Transverse colon (tissue), 4 donors: ENCODE measurements at regions not wholly inside any gene's neighbourhood (a gene's known extent, or its start where the extent isn't known, plus 50 kb on each side); places are given as distances from the start of the nearest gene placed in this dataset.
"Not testable (repeated sequence)": the region's sequence is repeated elsewhere in the genome, so short reads cannot be mapped to it uniquely, and the experiment has no call there.

Experiments used
- DNase-seq: peaks from one replicate; pipeline ENCODE4 v3.0.0-alpha.2; 2019
- H3K27ac ChIP-seq, 4 donors: fragments of 200-600 bp; sonication (generic); 2 replicates each; pipeline ENCODE4 v1.5.1; 2016 to 2018; ENCODE audit warnings: inconsistent platforms in 4 of 4
- H3K27me3 ChIP-seq: fragments of 200-600 bp; sonication (generic); 2 replicates; pipeline ENCODE4 v1.5.1; 2017; ENCODE audit warnings: inconsistent platforms
- H3K36me3 ChIP-seq, 4 donors: fragments of 200-600 bp; sonication (generic); 2 replicates each; pipeline ENCODE4 v1.5.1; 2017 to 2019; ENCODE audit warnings: inconsistent platforms in 4 of 4
- H3K4me1 ChIP-seq, 4 donors: fragments of 200-600 bp; sonication (generic); 2 replicates each; pipeline ENCODE4 v1.5.1; 2017 to 2020; ENCODE audit warnings: inconsistent platforms in 4 of 4
- H3K4me3 ChIP-seq, 4 donors: fragments of 200-600 bp; sonication (generic); 1 replicate in 1 of 4; 2 replicates in 3 of 4; pipeline versions ENCODE4 v1.5.1 to v1.6.1; 2017 to 2019; ENCODE audit warnings: inconsistent platforms in 4 of 4
- H3K9me3 ChIP-seq, 2 donors: fragments of 200-600 bp; sonication (generic); 2 replicates each; pipeline ENCODE4 v1.5.1; 2017 to 2019; ENCODE audit warnings: inconsistent platforms in 2 of 2
- EP300 ChIP-seq: sonication (generic); formaldehyde crosslinking; IDR thresholded peaks from one replicate; pipeline ENCODE4 v1.6.1; 2017; ENCODE audit warnings: antibody characterized with exemption, low read depth
- POLR2A ChIP-seq: fragments of 450-650 bp; IDR thresholded peaks from one replicate; pipeline ENCODE4 v1.6.1; 2016; ENCODE audit warnings: antibody characterized with exemption, mild to moderate bottlenecking, moderate library complexity
- POLR2AphosphoS5 ChIP-seq, 3 donors: sonication (generic); formaldehyde crosslinking; IDR thresholded peaks; one replicate each; pipeline ENCODE4 v1.6.1; 2016; ENCODE audit warnings: antibody characterized with exemption in 3 of 3
- WGBS, 2 donors: methylation state at CpG; one replicate each; pipeline ENCODE4 v1.1.5; 2018; ENCODE audit warnings: low coverage in 1 of 2; 5-methylcytosine and 5-hydroxymethylcytosine counted together
- in situ Hi-C, 4 donors: fragments of 200-750 bp; cut with MboI; loops; one replicate each; pipeline versions ENCODE4 v1.15.0 to v1.15.1; 2017; ENCODE audit warnings: low sequenced_read_pairs in 3 of 4, low pct_ligation_motif_present in 1 of 4, low pct_unique_long_range_greater_than_20kb in 1 of 4
- intact Hi-C: fragments of 100-400 bp; cut with DNase I; formaldehyde crosslinking; loops from one replicate; pipeline ENCODE4 v1.15.1; 2023; ENCODE audit warnings: low total_unique reads
- TF ChIP-seq, protein P1 (sequence below), 5 experiments: fragments of 200-600 bp in 3 of 5; fragments of 450-650 bp in 2 of 5; sonication (generic) in 3 of 5; IDR thresholded peaks; 1 replicate in 2 of 5; 2 replicates in 3 of 5; pipeline ENCODE4 v1.5.1; 2016 to 2017; ENCODE audit warnings: antibody characterized with exemption in 5 of 5, inconsistent platforms in 3 of 5, mild to moderate bottlenecking in 2 of 5, moderate library complexity in 1 of 5

DNA sequence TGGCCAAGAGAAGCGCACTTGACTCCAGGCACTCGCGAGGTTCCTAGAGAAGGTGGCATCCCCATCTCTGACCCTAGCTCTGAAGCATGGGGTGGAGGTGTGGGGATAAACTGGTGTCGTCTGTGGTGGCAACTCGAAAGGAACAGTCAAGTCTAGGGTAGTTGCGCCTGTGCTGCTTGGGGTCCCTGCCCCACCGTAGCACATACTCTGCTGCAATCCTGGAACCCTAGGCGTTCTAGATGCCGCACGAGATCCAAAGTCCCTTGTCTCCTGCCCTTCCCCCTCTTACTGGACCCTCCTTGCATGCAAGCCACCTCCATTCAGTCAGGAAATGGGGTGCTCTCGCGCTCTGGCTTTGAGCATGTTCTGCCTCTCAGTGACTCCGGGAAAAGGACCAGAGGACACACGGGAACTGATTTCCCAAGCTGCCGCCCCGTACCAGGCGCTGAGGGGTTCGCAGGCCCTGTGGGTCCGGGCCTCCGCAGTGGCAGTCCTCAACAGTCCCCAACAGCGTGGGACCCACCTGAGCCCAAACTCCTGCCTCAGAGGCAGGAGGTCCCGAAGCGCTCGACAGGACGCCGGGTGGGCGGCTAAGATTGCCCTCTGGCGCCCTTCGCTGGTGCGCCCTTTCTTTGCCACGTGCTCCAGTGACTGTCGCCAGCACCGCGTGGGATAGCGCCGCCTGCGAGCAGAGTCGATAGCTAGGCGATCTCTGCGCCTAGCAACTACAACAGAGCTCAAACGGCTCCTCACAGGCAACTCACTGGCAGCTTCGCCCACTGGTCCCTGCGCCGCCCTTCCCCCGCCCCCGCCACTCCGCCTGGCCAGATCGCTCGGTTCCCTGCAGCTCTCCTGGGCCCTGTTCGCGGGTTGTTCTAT lies 452.0 kb downstream of the REEP3 start:
- WGBS, 2 donors, result 95% methylated on average over 51 of the region's 51 CpGs; no CpG with 5 or more reads in 1 of the 2 donors
- H3K36me3 ChIP-seq, result no peaks in the 10 kb centered on the region
- no peak overlapping the region for H3K4me3 ChIP-seq
- no peak for DNase-seq
- H3K4me1 ChIP-seq, result no peaks in the 10 kb centered on the region
- no peaks in the 10 kb centered on the region for H3K9me3 ChIP-seq
- intact Hi-C loops, result no loop called here
- TF ChIP-seq POLR2A (no peak), EP300 (no peak), POLR2AphosphoS5 (IDR thresholded peaks at IDR 0.05) (no peak)
- TF ChIP-seq, protein P1, sequence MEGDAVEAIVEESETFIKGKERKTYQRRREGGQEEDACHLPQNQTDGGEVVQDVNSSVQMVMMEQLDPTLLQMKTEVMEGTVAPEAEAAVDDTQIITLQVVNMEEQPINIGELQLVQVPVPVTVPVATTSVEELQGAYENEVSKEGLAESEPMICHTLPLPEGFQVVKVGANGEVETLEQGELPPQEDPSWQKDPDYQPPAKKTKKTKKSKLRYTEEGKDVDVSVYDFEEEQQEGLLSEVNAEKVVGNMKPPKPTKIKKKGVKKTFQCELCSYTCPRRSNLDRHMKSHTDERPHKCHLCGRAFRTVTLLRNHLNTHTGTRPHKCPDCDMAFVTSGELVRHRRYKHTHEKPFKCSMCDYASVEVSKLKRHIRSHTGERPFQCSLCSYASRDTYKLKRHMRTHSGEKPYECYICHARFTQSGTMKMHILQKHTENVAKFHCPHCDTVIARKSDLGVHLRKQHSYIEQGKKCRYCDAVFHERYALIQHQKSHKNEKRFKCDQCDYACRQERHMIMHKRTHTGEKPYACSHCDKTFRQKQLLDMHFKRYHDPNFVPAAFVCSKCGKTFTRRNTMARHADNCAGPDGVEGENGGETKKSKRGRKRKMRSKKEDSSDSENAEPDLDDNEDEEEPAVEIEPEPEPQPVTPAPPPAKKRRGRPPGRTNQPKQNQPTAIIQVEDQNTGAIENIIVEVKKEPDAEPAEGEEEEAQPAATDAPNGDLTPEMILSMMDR (IDR thresholded peaks at IDR 0.05), result no peak
- no peak overlapping the region for H3K27ac ChIP-seq
- in situ Hi-C loops, result no loop called here
- H3K27me3 ChIP-seq, result no peaks in the 10 kb centered on the region

DNA sequence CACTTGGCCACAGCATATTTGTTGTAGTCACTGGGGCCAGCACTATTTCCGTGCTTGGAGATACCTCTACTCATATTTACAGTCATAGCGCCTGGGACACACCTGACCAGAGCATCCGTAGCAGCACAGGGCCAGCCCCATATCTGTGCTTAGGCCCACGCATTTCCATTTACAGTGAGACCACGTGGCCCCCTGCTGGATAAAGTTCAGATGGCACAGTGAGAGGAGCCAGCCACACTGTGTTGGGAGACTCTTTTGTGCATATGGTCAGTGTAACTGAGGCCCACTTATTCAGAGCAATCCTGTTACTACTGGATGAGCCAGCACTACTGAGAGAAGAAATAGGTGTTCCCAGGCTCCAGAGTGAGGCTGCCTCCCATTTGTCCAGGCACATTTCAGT lies 455.3 kb downstream of the REEP3 start:
- Histone ChIP-seq H3K36me3 (no peaks in the 10 kb centered on the region), H3K27ac (no peak overlapping the region), H3K9me3 (no peaks in the 10 kb centered on the region), H3K27me3 (no peaks in the 10 kb centered on the region), H3K4me3 (no peak overlapping the region), H3K4me1 (no peaks in the 10 kb centered on the region)
- DNase-seq, result peak; percentile 33
- TF ChIP-seq, protein P1 (IDR thresholded peaks at IDR 0.05), result peak; percentile 34 to 44 (median 38)
- no peak for TF ChIP-seq EP300
- WGBS, 2 donors, result 42% methylated on average over 5 of the region's 5 CpGs; no CpG with 5 or more reads in 1 of the 2 donors
- in situ Hi-C loops (no loop called here), intact Hi-C loops (no loop called here)

DNA sequence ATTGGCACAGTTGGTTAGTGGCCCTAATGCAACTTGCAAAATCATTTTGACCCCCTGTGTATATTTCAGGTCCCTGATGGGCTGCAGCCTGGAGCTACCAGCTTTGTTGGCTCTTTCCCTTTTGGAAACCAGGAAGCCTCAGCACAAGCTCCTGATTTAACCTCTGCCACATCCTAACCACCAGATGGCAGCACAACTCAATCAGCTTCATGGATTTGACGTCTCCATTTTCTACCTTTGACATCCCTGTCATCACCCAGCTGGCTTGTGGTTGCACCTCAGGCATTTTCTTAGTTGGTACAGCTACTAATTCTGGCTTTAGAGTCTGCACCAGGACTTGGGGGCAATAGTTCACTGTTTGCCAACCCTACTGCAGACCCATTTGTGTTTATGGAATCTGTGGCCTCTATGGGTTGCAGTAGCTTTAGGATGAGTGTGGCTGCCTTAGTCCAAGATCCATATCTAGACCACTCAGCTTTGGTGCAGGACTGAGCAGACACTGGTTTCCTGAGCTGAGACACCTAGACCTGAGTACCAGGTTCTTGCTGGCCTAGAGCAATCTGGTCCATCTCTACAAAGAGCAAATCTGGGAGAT lies 456.2 kb downstream of the REEP3 start:
- no peaks in the 10 kb centered on the region for H3K4me1 ChIP-seq
- H3K36me3 ChIP-seq, result no peaks in the 10 kb centered on the region
- H3K4me3 ChIP-seq, result no peak overlapping the region
- H3K27me3 ChIP-seq, result no peaks in the 10 kb centered on the region
- DNase-seq, result peak; percentile 23
- TF ChIP-seq, protein P1 (IDR thresholded peaks at IDR 0.05), result peak in 4 of 5 experiments; percentile 25 to 52 (median 40)
- TF ChIP-seq EP300 (no peak), POLR2AphosphoS5 (IDR thresholded peaks at IDR 0.05) (no peak), POLR2A (no peak)
- intact Hi-C loops (no loop called here), in situ Hi-C loops (no loop called here)
- 4% methylated on average over 1 of the region's 1 CpG; no CpG with 5 or more reads in 1 of the 2 donors for WGBS, 2 donors
- H3K9me3 ChIP-seq, result no peaks in the 10 kb centered on the region
- no peak overlapping the region for H3K27ac ChIP-seq

DNA sequence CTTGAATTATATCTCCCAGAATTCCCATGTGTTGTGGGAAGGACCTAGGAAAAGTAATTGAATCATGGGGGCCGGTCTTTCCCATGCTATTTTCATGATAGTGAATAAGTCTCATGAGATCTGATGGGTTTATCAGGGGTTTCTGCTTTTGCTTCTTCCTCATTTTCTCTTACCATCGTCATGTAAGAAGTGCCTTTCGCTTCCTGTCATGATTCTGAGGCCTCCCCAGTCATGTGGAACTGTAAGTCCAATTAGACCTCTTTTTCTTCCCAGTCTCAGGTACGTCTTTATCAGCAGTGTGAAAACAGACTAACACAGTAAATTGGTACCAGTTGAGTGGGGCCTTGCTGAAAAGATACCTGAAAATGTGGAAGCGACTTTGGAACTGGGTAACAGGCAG lies 459.7 kb downstream of the REEP3 start:
- DNase-seq, H3K4me1 ChIP-seq, H3K36me3 ChIP-seq, in situ Hi-C loops, H3K9me3 ChIP-seq, H3K27me3 ChIP-seq, H3K27ac ChIP-seq, H3K4me3 ChIP-seq, intact Hi-C loops: not testable (repeated sequence)
- 42 to 44% methylated on average over 5 of the region's 5 CpGs for WGBS, 2 donors

DNA sequence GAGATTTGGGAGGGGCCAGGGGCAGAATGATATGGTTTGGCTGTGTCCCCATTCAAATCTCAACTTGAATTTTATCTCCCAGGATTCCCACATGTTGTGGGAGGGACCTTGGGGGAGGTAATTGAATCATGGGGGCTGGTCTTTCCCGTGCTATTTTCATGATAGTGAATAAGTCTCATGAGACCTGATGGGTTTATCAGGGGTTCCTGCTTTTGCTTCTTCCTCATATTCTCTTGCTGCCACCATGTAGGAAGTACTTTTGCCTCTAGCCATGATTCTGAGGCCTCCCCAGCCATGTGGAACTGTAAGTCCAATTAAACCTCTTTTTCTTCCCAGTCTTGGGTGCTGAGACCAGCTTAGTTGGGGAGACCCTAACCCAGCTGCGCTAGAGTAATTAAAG lies 462.9 kb downstream of the REEP3 start:
- H3K4me3 ChIP-seq, H3K27me3 ChIP-seq, H3K4me1 ChIP-seq, H3K9me3 ChIP-seq, H3K36me3 ChIP-seq, DNase-seq, H3K27ac ChIP-seq, in situ Hi-C loops, intact Hi-C loops: not testable (repeated sequence)
- 40 to 48% methylated on average over 2 of the region's 2 CpGs for WGBS, 2 donors
